B cell (primary cell): ENCODE measurements at regions not wholly inside any gene's neighbourhood (a gene's known extent, or its start where the extent isn't known, plus 50 kb on each side); places are given as distances from the start of the nearest gene placed in this dataset.

Experiments
- ATAC-seq: fragments of 200-7000 bp; cut with Tn5 transposase; one replicate; pipeline ENCODE4 v1.10.0; 2021; ENCODE audit warnings: low read depth, mild to moderate bottlenecking, moderate number of reproducible peaks, moderate library complexity
- CTCF ChIA-PET: fragments of 350-600 bp; sonication (Branson Sonifier 250); formaldehyde crosslinking; loops from one replicate; lab custom pipeline; 2021; ENCODE audit warnings: antibody characterized with exemption, inconsistent platforms; lab: Charles Lee
- POLR2A ChIA-PET: fragments of 350-600 bp; sonication (Branson Sonifier 250); formaldehyde crosslinking; loops from one replicate; lab custom pipeline; 2021; ENCODE audit warnings: antibody characterized with exemption; lab: Charles Lee
- DNase-seq: peaks from one replicate; pipeline ENCODE4 v3.0.0; 2013
- H2AFZ ChIP-seq: 2 replicates; pipeline ENCODE4 v1.6.1; 2012; ENCODE audit warnings: mild to moderate bottlenecking, low read depth, low read length; ENCODE audit not compliant: insufficient read depth, poor library complexity, severe bottlenecking
- H3K27ac ChIP-seq, 2 donors: 1 replicate in 1 of 2; 2 replicates in 1 of 2; pipeline ENCODE4 v1.5.1; 2012 to 2013; ENCODE audit warnings: low read length in 2 of 2, mild to moderate bottlenecking in 2 of 2, moderate library complexity in 1 of 2
- H3K27me3 ChIP-seq, 4 experiments: fragments of 200-600 bp in 1 of 4; sonication (generic) in 1 of 4; replicated peaks in 1 of 4; 1 replicate in 2 of 4; 2 replicates in 2 of 4; pipeline versions ENCODE4 v1.6.1 to v1.7.0; 2013 to 2016; ENCODE audit warnings: low read length in 3 of 4, mild to moderate bottlenecking in 2 of 4, mixed read lengths in 1 of 4, moderate library complexity in 1 of 4; ENCODE audit not compliant: insufficient read depth in 4 of 4, control insufficient read depth in 3 of 4; ENCODE audit errors: control extremely low read depth in 1 of 4
- H3K36me3 ChIP-seq, 2 experiments: replicated peaks in 1 of 2; 1 replicate in 1 of 2; 2 replicates in 1 of 2; pipeline versions ENCODE4 v1.6.1 to v1.7.1; 2013; ENCODE audit warnings: low read length in 1 of 2; ENCODE audit not compliant: insufficient read depth in 2 of 2, control insufficient read depth in 1 of 2; ENCODE audit errors: control extremely low read depth in 1 of 2, extremely low read depth in 1 of 2
- H3K4me1 ChIP-seq, 2 donors: fragments of 200-600 bp in 1 of 2; sonication (generic) in 1 of 2; 1 replicate in 1 of 2; 2 replicates in 1 of 2; pipeline versions ENCODE4 v1.5.1 to v1.6.1; 2013 to 2017; ENCODE audit warnings: low read length in 2 of 2; ENCODE audit not compliant: control insufficient read depth in 2 of 2, insufficient read depth in 2 of 2
- H3K4me2 ChIP-seq: replicated peaks from 2 replicates; pipeline ENCODE3; 2012; ENCODE audit warnings: mild to moderate bottlenecking, low read depth, low read length; ENCODE audit not compliant: poor library complexity, severe bottlenecking
- H3K4me3 ChIP-seq, 5 experiments: fragments of 200-600 bp in 1 of 5; sonication (generic) in 1 of 5; 1 replicate in 3 of 5; 2 replicates in 2 of 5; pipeline versions ENCODE4 v1.5.1 to v1.7.0; 2011 to 2016; ENCODE audit warnings: low read length in 4 of 5, mild to moderate bottlenecking in 4 of 5, low read depth in 2 of 5, control low read depth in 1 of 5, moderate library complexity in 1 of 5; ENCODE audit not compliant: insufficient read depth in 1 of 5; ENCODE audit errors: control extremely low read depth in 1 of 5, extremely low read depth in 1 of 5
- H3K79me2 ChIP-seq: fragments of 200-600 bp; sonication (generic); one replicate; pipeline ENCODE4 v1.6.0; 2016; ENCODE audit warnings: low read length; ENCODE audit not compliant: control insufficient read depth, insufficient read depth
- H3K9ac ChIP-seq: fragments of 200-600 bp; sonication (generic); 2 replicates; pipeline ENCODE4 v1.6.1; 2017; ENCODE audit warnings: mild to moderate bottlenecking, low read length, moderate library complexity
- H3K9me3 ChIP-seq, 3 donors: one replicate each; pipeline versions ENCODE4 v1.6.1 to v1.7.1; 2013; ENCODE audit warnings: low read length in 2 of 3; ENCODE audit not compliant: control insufficient read depth in 2 of 3, insufficient read depth in 1 of 3; ENCODE audit errors: control extremely low read depth in 1 of 3
- H4K20me1 ChIP-seq: 2 replicates; pipeline ENCODE4 v1.6.0; 2012; ENCODE audit warnings: mild to moderate bottlenecking, low read length; ENCODE audit not compliant: insufficient read depth, control insufficient read depth, poor library complexity, severe bottlenecking
- H3K27ac Mint-ChIP-seq: one replicate; pipeline ENCODE4 v1.8.0; 2021; ENCODE audit warnings: mixed read lengths
- H3K27me3 Mint-ChIP-seq: one replicate; pipeline ENCODE4 v1.8.0; 2021; ENCODE audit warnings: mixed read lengths
- H3K4me1 Mint-ChIP-seq: one replicate; pipeline ENCODE4 v1.8.0; 2021; ENCODE audit warnings: mixed read lengths
- H3K4me3 Mint-ChIP-seq: one replicate; pipeline ENCODE4 v1.8.0; 2021; ENCODE audit warnings: mixed read lengths
- H3K9me3 Mint-ChIP-seq: one replicate; pipeline ENCODE4 v1.8.0; 2022; ENCODE audit warnings: mixed read lengths; ENCODE audit not compliant: insufficient read depth
- CTCF ChIP-seq: fragments of 200-600 bp; IDR thresholded peaks from one replicate; pipeline ENCODE4 v1.8.0; 2022; ENCODE audit warnings: antibody characterized with exemption, mild to moderate bottlenecking
- EZH2 ChIP-seq: IDR thresholded peaks from 2 replicates; pipeline ENCODE4 v1.6.1; 2012; ENCODE audit warnings: borderline replicate concordance, low read depth, mild to moderate bottlenecking, moderate library complexity, low read length; ENCODE audit not compliant: insufficient read depth, poor library complexity, severe bottlenecking
- WGBS: methylation state at CpG from one replicate; pipeline ENCODE4 v1.1.5; 2013; ENCODE audit warnings: missing lambda C conversion rate; ENCODE audit not compliant: insufficient coverage; 5-methylcytosine and 5-hydroxymethylcytosine counted together
- intact Hi-C: fragments of 100-400 bp; cut with micrococcal nuclease; formaldehyde crosslinking; loops from one replicate; pipeline ENCODE4 v1.10.0; 2022

GRCh38 chr2:177051278-177051677 is 161.3 kb upstream of the HNRNPA3 start:
- intact Hi-C loops = no loop called here
- TF ChIP-seq CTCF (no peak), EZH2 (no peak)
- no peak overlapping the region for H3K4me3 ChIP-seq
- H3K36me3 ChIP-seq = no peaks in the 10 kb centered on the region
- no peaks in the 10 kb centered on the region for H4K20me1 ChIP-seq
- peaks cover 15% of the 10 kb centered on the region for H3K27me3 Mint-ChIP-seq
- H3K9ac ChIP-seq = no peak overlapping the region
- no peaks in the 10 kb centered on the region for H3K79me2 ChIP-seq
- POLR2A ChIA-PET = no interaction called here
- no peaks in the 10 kb centered on the region for H3K27me3 ChIP-seq
- DNase-seq (no peak), ATAC-seq (no peak)
- no CpG with 5 or more reads among the region's 1 CpG for WGBS
- H3K4me2 ChIP-seq = no peak overlapping the region
- H3K4me1 Mint-ChIP-seq = no peaks in the 10 kb centered on the region
- CTCF ChIA-PET = no interaction called here
- no peaks in the 10 kb centered on the region for H3K4me1 ChIP-seq
- no peak overlapping the region for H3K27ac Mint-ChIP-seq
- H3K4me3 Mint-ChIP-seq = no peak overlapping the region
- no peak overlapping the region for H3K27ac ChIP-seq
- H2AFZ ChIP-seq = no peak overlapping the region
- no peaks in the 10 kb centered on the region for H3K9me3 Mint-ChIP-seq
- H3K9me3 ChIP-seq = peaks cover 0 to 3% (median 0%) of the 10 kb centered on the region in 3 donors

GRCh38 chr2:177052471-177052870 is 160.1 kb upstream of the HNRNPA3 start:
- Histone ChIP-seq H3K9me3 (peaks cover 0 to 3% (median 0%) of the 10 kb centered on the region in 3 donors), H3K4me1 (no peaks in the 10 kb centered on the region), H3K27me3 (no peaks in the 10 kb centered on the region), H4K20me1 (no peaks in the 10 kb centered on the region), H2AFZ (no peak overlapping the region), H3K4me2 (no peak overlapping the region), H3K36me3 (no peaks in the 10 kb centered on the region), H3K27ac (no peak overlapping the region), H3K4me3 (no peak overlapping the region), H3K9ac (no peak overlapping the region), H3K79me2 (no peaks in the 10 kb centered on the region)
- ATAC-seq = no peak
- DNase-seq = no peak
- WGBS = no CpG with 5 or more reads among the region's 4 CpGs
- intact Hi-C loops = no loop called here
- peaks cover 15% of the 10 kb centered on the region for H3K27me3 Mint-ChIP-seq
- H3K4me3 Mint-ChIP-seq = no peak overlapping the region
- ChIA-PET CTCF (no interaction called here), POLR2A (no interaction called here)
- H3K9me3 Mint-ChIP-seq = no peaks in the 10 kb centered on the region
- TF ChIP-seq EZH2 = no peak
- no peak for TF ChIP-seq CTCF
- no peak overlapping the region for H3K27ac Mint-ChIP-seq
- H3K4me1 Mint-ChIP-seq = no peaks in the 10 kb centered on the region
